Gastrocnemius medialis (tissue), 4 donors: ENCODE measurements at regions not wholly inside any gene's neighbourhood (a gene's known extent, or its start where the extent isn't known, plus 50 kb on each side); places are given as distances from the start of the nearest gene placed in this dataset.
A peak's percentile ranks its signal among the peaks of the same experiment; 100 is the strongest.

Experiments used
- ATAC-seq, 2 donors: fragments of 150-250 bp; one replicate each; pipeline ENCODE4 v1.9.1; 2016
- DNase-seq, 2 donors: peaks; one replicate each; pipeline ENCODE4 v3.0.0-alpha.2; 2019
- H3K27ac ChIP-seq, 4 donors: fragments of 200-600 bp; sonication (generic); 1 replicate in 1 of 4; 2 replicates in 3 of 4; pipeline ENCODE4 v1.5.1; 2016 to 2018; ENCODE audit warnings: mild to moderate bottlenecking in 2 of 4, moderate library complexity in 1 of 4
- H3K27me3 ChIP-seq, 3 donors: fragments of 200-600 bp; sonication (generic) in 2 of 3; 1 replicate in 1 of 3; 2 replicates in 2 of 3; pipeline versions ENCODE4 v1.5.1 to v1.6.0; 2016 to 2019; ENCODE audit warnings: mild to moderate bottlenecking in 1 of 3, moderate library complexity in 1 of 3
- H3K36me3 ChIP-seq, 2 donors: fragments of 200-600 bp; sonication (generic) in 1 of 2; one replicate each; pipeline ENCODE4 v1.5.1; 2017 to 2018
- H3K4me1 ChIP-seq, 2 donors: fragments of 200-600 bp; sonication (generic) in 1 of 2; one replicate each; pipeline ENCODE4 v1.5.1; 2016 to 2017; ENCODE audit warnings: mild to moderate bottlenecking in 2 of 2
- H3K4me3 ChIP-seq, 4 donors: fragments of 200-600 bp; sonication (generic) in 3 of 4; 1 replicate in 1 of 4; 2 replicates in 3 of 4; pipeline ENCODE4 v1.5.1; 2016 to 2019; ENCODE audit warnings: mild to moderate bottlenecking in 2 of 4
- H3K9me3 ChIP-seq, 3 donors: fragments of 200-600 bp; sonication (generic) in 2 of 3; 1 replicate in 1 of 3; 2 replicates in 2 of 3; pipeline ENCODE4 v1.5.1; 2016 to 2019
- POLR2A ChIP-seq, 2 donors: fragments of 450-650 bp; IDR thresholded peaks; one replicate each; pipeline ENCODE4 v1.6.1; 2017; ENCODE audit warnings: antibody characterized with exemption in 2 of 2, mild to moderate bottlenecking in 2 of 2, moderate library complexity in 2 of 2
- in situ Hi-C, 4 donors: fragments of 200-750 bp; cut with MboI; loops; one replicate each; pipeline versions ENCODE4 v1.15.0 to v1.8.0; 2017; ENCODE audit warnings: low sequenced_read_pairs in 4 of 4
- intact Hi-C: fragments of 100-400 bp; cut with DNase I; formaldehyde crosslinking; loops from one replicate; pipeline ENCODE4 v1.15.1; 2023; ENCODE audit warnings: low total_unique reads
- TF ChIP-seq, protein P1 (sequence below), 5 experiments: fragments of 450-650 bp in 3 of 5; fragments of 200-600 bp in 2 of 5; sonication (generic) in 2 of 5; IDR thresholded peaks in 4 of 5; conservative IDR thresholded peaks in 1 of 5; 1 replicate in 4 of 5; 2 replicates in 1 of 5; pipeline ENCODE4 v1.5.1; 2016 to 2019; ENCODE audit warnings: antibody characterized with exemption in 5 of 5, mild to moderate bottlenecking in 3 of 5, moderate library complexity in 3 of 5

DNA sequence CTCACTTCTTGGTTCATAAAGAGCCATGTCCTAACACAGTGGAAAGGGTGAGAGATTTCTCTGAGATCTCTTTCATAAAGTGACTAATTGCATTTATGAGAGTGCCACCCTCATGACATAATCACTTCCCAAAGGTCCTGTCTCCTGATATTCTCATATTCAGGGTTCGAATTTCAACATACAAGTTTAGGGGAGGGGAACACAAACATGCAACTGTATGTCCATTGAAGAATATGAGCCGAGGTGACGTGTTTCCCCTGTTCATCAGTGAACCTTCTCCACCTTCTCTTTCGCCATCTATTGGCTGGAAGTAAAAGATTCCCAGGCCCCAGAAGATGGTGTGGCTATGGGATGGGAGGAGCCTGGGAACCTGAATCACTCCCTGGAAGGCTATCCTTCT is 354.2 kb upstream of the ATP2B1 start:
- Histone ChIP-seq H3K36me3 (no peaks in the 10 kb centered on the region), H3K27me3 (no peaks in the 10 kb centered on the region), H3K27ac (no peak overlapping the region), H3K9me3 (no peaks in the 10 kb centered on the region), H3K4me3 (no peak overlapping the region), H3K4me1 (peaks cover 6 to 28% of the 10 kb centered on the region in 2 donors)
- TF ChIP-seq POLR2A (IDR thresholded peaks at IDR 0.05) = no peak
- TF ChIP-seq, protein P1, sequence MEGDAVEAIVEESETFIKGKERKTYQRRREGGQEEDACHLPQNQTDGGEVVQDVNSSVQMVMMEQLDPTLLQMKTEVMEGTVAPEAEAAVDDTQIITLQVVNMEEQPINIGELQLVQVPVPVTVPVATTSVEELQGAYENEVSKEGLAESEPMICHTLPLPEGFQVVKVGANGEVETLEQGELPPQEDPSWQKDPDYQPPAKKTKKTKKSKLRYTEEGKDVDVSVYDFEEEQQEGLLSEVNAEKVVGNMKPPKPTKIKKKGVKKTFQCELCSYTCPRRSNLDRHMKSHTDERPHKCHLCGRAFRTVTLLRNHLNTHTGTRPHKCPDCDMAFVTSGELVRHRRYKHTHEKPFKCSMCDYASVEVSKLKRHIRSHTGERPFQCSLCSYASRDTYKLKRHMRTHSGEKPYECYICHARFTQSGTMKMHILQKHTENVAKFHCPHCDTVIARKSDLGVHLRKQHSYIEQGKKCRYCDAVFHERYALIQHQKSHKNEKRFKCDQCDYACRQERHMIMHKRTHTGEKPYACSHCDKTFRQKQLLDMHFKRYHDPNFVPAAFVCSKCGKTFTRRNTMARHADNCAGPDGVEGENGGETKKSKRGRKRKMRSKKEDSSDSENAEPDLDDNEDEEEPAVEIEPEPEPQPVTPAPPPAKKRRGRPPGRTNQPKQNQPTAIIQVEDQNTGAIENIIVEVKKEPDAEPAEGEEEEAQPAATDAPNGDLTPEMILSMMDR (IDR thresholded peaks at IDR 0.05 in 4 of 5, conservative IDR thresholded peaks at IDR 0.05 in 1 of 5) = no peak
- in situ Hi-C loops = no loop called here
- DNase-seq = no peak
- intact Hi-C loops = loop anchor here (5.0 kb wide), 1 partner anchor 190 kb away; no protein-coding TSS in a partner anchor
- ATAC-seq = no peak

DNA sequence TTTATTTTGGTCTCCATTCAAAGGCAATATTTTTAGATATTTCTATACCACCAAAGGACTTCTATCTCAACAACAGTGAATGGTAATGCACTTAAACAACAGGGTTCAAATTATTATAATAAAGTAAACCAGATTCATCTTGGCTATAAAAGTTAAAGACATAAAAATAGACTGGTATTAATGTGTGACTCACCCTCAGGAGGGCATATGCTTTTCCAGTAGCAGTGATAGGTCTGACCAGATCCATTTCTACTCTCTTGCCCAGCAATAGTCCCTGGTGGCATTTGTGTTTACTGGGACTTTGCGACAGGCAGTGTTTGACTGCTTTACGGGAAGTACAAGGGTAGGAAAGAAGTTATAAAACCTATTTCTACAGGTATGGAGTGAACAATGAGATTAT is 353.2 kb upstream of the ATP2B1 start:
- H3K4me3 ChIP-seq = no peak overlapping the region
- intact Hi-C loops = loop anchor here (5.0 kb wide), 1 partner anchor 190 kb away; no protein-coding TSS in a partner anchor
- no peaks in the 10 kb centered on the region for H3K27me3 ChIP-seq
- no peaks in the 10 kb centered on the region for H3K36me3 ChIP-seq
- peak; percentile 17 for DNase-seq
- in situ Hi-C loops = no loop called here
- H3K4me1 ChIP-seq = peaks cover 6 to 28% of the 10 kb centered on the region in 2 donors
- no peaks in the 10 kb centered on the region for H3K9me3 ChIP-seq
- TF ChIP-seq, protein P1 (IDR thresholded peaks at IDR 0.05 in 4 of 5, conservative IDR thresholded peaks at IDR 0.05 in 1 of 5) = no peak
- TF ChIP-seq POLR2A (IDR thresholded peaks at IDR 0.05) = no peak
- peak overlapping the region; percentile 1 to 51 (median 26) for H3K27ac ChIP-seq
- ATAC-seq = peak; percentile 91 to 97

DNA sequence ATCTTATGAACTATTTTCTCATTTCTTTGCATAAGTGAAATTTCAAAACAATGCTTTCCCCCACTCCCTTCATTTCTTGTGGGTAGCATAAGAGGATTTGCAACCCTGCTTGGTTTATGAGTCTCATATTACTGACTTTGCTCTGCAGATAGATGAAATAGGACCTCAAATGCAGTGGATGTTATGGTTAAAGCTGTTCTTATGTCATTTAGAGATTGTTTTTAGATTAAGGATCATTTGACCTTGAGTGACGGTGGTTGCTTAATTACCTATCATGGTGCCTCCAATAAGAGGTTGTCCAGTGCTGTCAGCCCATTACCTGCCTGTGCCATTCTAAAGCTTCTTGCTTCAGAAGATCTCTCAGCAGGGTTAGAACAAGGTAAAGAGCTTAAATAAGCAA is 351.4 kb upstream of the ATP2B1 start:
- no peak for ATAC-seq
- H3K4me3 ChIP-seq = no peak overlapping the region
- in situ Hi-C loops (no loop called here), intact Hi-C loops (loop anchor here (5.0 kb wide), 1 partner anchor 192 kb away; no protein-coding TSS in a partner anchor)
- no peaks in the 10 kb centered on the region for H3K27me3 ChIP-seq
- no peak for DNase-seq
- H3K9me3 ChIP-seq = no peaks in the 10 kb centered on the region
- no peaks in the 10 kb centered on the region for H3K36me3 ChIP-seq
- peaks cover 6 to 23% of the 10 kb centered on the region in 2 donors for H3K4me1 ChIP-seq
- no peak for TF ChIP-seq POLR2A (IDR thresholded peaks at IDR 0.05)
- TF ChIP-seq, protein P1 (IDR thresholded peaks at IDR 0.05 in 4 of 5, conservative IDR thresholded peaks at IDR 0.05 in 1 of 5) = no peak
- no peak overlapping the region for H3K27ac ChIP-seq

DNA sequence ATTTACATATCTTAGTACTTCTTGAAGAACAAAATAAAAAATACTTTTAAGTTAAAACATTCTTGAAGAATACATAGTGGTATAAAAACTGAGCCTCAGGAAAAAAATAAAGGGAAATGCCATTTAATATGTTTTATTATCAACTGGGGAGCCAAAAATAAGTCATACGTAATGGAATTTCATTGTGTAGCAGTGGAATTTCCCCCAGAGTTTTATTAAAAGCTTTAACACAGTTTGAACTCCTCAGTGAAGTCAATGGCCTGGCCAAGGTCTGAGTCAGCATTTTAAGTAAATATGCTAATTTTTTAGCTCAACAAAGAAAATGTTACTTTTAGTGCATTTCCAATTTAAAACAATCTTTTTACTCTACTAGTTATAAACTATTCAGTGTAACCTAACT is 350.1 kb upstream of the ATP2B1 start:
- TF ChIP-seq, protein P1 (IDR thresholded peaks at IDR 0.05 in 4 of 5, conservative IDR thresholded peaks at IDR 0.05 in 1 of 5) = no peak
- TF ChIP-seq POLR2A (IDR thresholded peaks at IDR 0.05) = no peak
- in situ Hi-C loops (no loop called here), intact Hi-C loops (no loop called here)
- H3K4me1 ChIP-seq = peaks cover 6 to 19% of the 10 kb centered on the region in 2 donors
- DNase-seq = no peak
- no peaks in the 10 kb centered on the region for H3K9me3 ChIP-seq
- no peaks in the 10 kb centered on the region for H3K36me3 ChIP-seq
- no peaks in the 10 kb centered on the region for H3K27me3 ChIP-seq
- no peak for ATAC-seq
- H3K4me3 ChIP-seq = no peak overlapping the region
- H3K27ac ChIP-seq = no peak overlapping the region

DNA sequence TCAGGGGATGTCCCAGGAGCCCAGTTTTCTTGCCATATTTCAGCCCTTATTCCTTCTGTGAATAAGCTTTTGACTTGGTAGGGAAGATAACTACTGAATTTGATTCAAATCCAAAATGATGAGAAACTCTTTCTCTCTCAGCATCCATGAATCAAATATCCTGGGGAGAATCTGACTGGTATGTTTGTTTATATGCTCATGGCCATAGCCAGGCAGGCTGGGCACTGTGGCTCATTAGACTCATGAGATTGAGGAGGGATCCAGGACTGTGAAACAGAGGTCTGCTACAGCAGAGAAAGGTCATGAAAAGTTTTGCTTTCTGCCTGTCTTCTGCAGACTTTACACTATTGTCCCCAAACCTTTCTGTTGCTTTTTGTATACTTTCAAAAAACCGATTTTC is 346.4 kb upstream of the ATP2B1 start:
- Histone ChIP-seq H3K4me3 (no peak overlapping the region), H3K4me1 (peaks cover 0 to 8% of the 10 kb centered on the region in 2 donors), H3K27me3 (no peaks in the 10 kb centered on the region), H3K9me3 (no peaks in the 10 kb centered on the region), H3K36me3 (no peaks in the 10 kb centered on the region), H3K27ac (no peak overlapping the region)
- no peak for TF ChIP-seq POLR2A (IDR thresholded peaks at IDR 0.05)
- TF ChIP-seq, protein P1 (IDR thresholded peaks at IDR 0.05 in 4 of 5, conservative IDR thresholded peaks at IDR 0.05 in 1 of 5) = no peak
- intact Hi-C loops = no loop called here
- DNase-seq = no peak
- no peak for ATAC-seq
- in situ Hi-C loops = no loop called here
